Ramos (cell line): ENCODE measurements at regions not wholly inside any gene's neighbourhood (a gene's known extent, or its start where the extent isn't known, plus 50 kb on each side); places are given as distances from the start of the nearest gene placed in this dataset.

Source experiments
- in situ Hi-C: fragments of 300-500 bp; cut with MboI; formaldehyde crosslinking; loops from one replicate; pipeline ENCODE4 v1.14.3; 2022; ENCODE audit warnings: low sequenced_read_pairs; ENCODE audit not compliant: unreplicated experiment

DNA sequence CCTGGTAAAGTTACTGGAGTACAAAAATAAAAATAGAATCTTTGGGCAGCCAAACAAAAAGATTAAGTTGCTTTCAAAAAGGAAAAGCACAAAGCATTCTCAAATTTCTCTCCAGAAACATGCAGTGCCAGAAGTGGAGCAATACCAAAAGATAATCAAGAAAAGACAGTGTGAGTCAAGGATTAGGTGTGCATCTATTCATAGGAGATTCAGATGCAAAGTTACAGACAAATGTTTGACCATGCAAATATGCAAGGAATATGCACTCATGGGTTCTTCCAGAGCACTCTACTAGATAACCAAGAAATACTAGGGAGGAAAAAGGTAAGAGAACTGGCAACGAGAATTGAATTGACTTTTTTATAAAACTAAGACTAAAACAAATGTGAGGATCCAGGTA lies 51.8 kb upstream of the CDH20 start:
- in situ Hi-C loops: no loop called here

DNA sequence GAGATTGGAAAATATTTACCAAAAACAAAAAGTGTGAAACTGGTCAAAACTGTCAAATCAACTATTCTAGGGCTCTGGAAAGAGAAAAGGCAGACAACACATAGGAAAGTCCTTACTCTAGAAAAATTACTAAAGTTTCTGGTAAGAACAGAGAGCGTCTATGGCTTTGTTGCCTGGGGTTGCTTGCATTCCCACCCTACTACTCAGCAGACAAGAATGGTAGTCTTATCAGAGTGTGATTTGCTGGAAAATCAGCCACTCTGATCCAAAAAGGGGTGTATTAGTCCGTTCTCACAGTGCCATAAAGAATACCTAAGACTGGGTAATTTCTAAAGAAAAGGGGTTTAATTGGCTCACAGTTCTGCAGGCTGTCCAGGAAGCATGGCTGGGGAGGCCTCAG lies 50.3 kb upstream of the CDH20 start:
- in situ Hi-C loops: no loop called here
